Inferior parietal cortex (tissue), 1 donor: ENCODE measurements at regions not wholly inside any gene's neighbourhood (a gene's known extent, or its start where the extent isn't known, plus 50 kb on each side); places are given as distances from the start of the nearest gene placed in this dataset.

Experiments used
- DNase-seq: peaks from one replicate; pipeline ENCODE4 v3.0.0-alpha.2; 2016; ENCODE audit errors: extremely low spot score

DNA sequence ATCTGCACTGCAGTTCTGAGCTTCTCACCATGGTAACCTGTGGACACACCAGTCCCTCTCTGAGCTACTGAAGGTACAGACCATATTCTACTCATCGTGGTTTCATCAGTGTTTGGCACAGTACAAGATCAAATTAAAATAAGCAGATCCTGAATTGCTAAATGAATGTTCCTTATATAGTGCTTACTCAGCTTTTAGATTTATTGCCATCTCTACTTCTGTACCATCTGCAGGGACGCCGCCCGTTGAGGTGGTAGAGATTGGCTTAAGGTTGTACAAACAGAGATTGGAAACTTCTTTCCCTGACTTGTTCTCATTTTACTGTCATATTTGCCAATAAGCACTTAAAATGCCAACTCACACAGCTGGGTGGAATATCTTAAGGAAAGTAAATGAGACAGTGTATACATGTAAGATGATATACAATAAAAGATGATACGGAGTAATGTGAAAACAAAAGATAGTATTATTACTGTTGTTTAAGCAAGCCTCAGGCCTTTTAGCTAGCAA, 223.4 kb upstream of the FOXQ1 start:
- no peak for DNase-seq

DNA sequence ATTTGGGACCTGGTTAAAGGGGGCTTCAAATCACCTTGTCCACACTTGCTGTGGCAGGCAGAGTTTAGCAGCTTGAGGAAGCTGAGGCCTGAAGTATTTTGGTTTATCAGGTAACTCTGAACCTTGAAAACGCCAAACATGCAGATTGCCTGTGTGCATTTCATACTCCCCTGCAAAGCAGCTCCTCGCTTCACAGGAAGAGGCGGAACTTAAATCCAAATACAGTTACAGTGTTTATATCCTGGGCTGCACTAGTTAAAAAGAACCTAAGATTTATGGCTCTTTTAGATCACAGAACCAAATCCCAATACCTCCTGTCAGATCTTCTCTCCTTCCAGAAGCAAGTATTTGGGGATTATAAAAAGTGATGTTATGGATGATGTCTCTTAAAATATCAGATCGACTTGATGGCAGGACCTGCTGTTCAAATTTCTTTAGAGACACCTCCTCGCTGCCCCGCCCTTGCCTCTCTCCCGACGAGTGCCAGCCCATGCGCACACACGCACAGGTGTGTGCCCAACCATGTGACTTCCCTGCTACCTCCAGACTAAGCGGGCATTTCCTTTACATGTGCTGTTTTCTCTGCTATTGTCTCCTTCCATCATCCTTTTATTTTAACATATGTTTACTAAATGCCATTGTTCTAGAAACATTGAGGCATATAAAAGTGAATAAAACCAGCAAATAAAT, 224.6 kb upstream of the FOXQ1 start:
- DNase-seq: no peak

GRCh38 chr6:1086446-1087153, 225.3 kb upstream of the FOXQ1 start:
- DNase-seq: no peak

GRCh38 chr6:1082285-1082935, 229.5 kb upstream of the FOXQ1 start:
- no peak for DNase-seq

DNA sequence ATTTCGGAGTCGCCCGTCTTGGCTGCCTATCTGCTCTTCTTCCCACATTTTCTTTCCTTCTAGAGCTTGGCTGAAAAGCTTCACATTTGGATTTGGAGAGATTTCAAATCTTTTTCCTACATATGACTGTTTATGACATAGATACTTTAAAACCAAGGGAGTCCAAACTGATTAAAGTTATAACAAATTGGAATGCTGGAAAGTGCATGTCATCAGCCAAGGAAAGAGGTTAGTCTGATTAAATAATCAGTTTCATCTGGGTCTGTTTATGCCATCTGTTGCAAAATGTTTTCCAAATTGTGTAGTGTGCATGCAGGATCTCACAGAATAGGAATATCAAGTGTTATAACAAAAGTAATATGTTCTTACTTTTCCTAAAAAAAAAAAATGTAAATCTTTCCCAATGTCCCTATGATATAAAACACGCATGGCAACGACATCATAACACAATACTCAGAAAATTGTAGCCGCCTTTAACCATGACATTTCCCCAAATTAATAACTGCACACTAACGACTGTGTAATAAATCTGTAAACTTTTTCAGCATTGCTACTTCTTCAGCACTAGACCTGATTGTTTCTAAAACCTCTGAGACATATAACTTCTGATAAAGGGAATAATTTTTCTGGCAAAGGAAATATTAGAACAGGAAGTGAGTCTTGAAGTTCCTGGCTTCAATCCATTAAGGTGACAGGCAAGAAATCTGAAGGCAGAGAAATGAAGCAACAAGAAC, 230.2 kb upstream of the FOXQ1 start:
- no peak for DNase-seq

DNA sequence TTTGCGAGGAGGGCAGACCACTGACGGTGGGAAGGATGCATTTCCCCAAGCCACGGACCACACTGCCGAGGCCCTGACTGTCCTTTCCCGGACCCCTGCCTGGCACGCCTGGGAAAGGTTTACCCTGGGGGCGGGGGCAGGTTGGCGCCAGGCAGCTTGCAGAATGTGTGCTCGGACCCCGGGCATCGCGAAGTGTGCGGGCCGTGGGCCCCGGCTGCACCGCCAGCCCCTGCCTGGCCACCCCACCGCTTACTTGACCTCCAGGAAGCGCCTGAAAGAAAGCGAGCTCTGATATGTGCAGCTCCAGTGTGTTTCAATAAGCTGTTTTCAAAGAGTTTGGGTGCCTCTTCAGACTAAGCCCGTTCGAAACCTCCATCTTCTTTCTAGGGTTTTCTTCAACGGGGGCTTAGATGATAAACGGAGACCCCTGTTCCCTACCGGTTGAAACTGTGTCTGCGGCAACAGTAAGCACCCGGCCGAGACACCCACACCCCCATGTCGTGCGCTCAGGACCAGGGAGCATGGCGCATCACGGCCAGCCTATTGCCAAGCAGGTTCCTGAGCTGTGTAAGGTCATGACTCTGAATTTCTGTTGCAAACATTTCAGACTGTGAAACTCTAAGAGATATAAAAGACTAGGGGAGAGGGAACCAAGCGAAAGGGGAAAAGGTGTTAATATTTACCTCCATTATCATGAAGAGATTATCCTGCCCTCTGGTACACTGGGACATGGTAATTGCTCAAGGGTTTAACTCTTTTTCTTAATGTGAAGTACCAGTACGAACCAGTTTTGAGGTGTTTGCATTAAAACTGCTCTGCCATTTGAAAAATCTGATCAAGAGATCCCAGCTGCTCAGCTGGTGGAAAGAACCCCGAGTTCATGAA, 231.2 kb upstream of the FOXQ1 start:
- DNase-seq: no peak

GRCh38 chr6:1079525-1079924, 232.4 kb upstream of the FOXQ1 start:
- no peak for DNase-seq

DNA sequence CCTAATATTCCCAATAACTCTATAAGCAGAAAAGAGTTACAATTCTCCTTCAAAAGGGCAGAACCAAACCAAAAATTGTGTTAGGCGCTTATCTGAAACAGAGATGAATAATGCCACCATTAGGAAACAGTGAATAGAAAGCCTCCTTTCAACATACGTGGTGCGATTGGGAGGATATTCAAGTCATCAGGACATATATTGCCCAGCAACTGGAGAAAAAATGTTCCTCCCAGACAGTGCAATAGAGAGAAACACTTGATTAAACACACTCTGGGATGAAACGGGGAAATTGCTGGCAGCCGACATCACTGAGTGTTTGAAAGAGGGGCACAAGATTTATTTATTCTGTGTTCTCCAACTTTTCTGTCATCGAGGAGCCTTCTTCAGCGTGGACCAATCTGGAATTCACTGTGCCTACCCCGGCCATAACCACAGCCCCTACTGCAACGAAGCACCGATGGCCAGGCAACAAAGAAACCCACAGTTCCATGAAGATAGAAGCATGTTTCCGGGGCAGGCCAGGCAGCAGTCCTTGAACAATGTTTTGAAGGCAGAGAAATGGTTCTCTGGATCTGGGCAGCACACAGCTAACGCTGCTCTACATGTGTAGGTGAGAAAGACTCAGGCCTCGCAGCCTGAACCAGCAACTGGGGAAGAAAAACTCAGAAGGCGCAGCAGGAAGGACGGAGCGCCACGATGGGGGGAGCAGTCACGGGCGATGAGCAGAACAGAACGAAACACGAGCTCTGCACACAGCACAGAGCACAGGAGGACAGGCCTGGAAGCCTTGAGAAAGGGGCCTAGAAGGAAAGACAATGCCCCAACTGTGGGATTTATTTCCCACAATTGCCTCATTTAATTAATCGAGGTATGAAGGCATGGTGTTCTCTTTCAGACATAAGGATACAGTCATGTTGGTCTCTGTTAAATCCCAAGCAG, 234.2 kb upstream of the FOXQ1 start:
- no peak for DNase-seq

- DNase-seq: no peak
Observed at GRCh38 chr6:1076531-1077459, 235.1 kb upstream of the FOXQ1 start.

DNA sequence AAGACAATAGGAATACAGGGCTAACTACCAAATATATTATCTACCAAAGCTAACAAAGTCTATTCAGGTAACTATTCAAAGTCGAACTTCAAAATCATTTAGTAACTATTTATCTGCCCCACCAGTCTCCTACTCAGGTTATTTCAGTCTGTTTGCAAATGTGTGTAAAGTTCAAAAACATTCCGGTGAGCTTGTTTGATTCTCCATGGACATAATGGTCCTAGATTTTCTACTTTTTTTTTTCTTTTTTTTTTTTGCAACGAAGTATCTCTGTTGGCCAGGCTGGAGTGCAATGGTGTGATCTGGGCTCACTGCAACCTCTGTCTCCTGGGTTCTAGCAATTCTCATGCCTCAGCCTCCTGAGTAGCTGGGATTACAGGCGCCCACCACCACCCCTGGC, 236.0 kb upstream of the FOXQ1 start:
- no peak for DNase-seq

DNA sequence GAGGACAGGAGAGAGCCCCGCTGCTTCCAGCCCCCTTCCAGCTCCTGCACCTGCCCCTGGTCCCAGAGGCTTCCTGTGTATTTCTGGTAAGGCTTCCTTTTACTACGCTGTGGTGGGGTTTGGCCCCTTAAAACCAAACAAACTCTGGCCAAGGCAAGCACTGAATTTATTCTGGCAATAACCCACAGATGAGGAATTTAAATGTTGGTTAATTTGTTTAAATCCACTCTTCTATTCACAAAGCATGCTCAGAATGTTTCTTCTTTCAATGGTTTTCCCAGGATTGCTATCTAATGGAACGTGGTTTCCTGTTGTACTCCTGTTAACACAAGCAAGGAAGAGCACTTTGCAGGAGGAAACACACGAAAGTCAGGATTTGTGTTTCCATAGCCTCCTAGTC, 236.5 kb upstream of the FOXQ1 start:
- DNase-seq: no peak

GRCh38 chr6:1070085-1070521, 241.8 kb upstream of the FOXQ1 start:
- DNase-seq: no peak

DNA sequence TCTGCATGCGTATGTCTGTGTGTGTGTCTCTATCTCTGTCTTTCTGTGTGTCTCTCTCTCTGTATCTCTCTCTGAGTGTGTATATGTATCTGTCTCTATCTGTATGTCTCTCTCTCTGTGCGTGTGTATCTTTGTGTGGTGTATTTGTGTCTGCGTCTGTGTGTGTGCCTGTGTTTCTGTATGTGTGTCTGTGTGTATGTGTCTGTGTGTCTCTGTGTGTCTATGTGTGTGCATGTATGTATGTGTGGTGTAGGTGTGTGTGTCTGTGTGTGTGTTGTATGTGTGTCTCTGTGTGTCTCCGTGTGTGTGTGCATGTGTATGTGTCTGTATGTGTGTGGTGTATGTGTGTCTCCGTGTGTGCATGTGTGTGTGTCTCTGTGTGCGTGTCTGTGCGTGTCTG, 243.0 kb upstream of the FOXQ1 start:
- DNase-seq: no peak

DNA sequence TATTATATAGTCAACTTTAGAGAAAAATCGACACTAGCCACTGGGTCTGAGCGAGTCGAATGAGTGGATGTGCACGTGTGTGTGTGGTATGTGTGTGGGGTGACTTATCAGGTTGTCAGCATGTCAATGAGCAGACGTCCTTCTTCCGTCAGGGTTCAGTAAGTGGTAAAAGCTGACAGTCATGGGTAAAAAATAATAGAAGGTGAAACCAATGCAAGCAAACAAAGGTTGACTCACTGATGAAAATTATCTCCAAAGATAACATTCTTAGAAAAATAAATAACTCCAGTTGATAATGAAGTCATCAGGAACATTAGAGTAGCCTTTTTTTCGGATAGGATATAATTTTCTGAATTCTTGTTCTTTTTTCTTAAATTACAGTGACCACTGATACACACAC, 243.8 kb upstream of the FOXQ1 start:
- no peak for DNase-seq

DNA sequence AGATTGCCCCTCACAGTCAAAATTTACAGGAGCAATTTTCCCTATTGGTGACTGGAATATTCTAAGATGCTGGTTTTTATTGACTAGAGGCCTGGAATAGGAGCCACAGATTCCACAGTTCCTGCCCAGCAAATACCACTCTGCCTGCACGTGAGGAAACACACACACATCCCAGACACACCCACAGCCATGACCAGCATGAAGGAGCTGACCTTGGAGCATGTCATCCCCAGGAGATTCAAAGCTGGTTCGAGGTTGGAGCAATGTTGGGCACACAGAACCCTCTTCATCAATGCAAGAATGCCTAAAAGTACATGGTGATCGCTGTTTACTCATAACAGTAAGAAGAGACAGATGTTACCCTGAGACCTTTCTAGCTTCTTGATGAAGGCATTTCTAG, 244.6 kb upstream of the FOXQ1 start:
- no peak for DNase-seq

- DNase-seq: no peak
Observed at GRCh38 chr6:1066449-1067090, 245.3 kb upstream of the FOXQ1 start.

DNA sequence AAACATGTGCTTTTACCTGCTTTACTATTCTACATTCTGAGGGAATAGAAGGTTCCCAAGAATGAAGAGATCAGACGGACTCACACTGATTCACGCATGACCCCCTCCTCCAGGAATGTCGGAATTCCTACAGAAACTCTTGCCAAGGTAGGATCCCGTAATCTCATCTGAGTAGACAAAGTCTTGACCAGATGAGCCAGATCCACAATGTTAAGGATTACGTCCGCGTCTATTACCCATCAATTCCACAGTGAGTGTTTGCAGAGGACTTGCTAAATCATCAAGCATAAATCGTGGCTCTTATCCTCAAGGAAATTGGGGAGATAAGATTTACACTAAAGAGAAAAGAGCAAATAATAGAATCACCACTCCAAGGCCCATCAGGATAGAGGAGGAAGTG, 245.9 kb upstream of the FOXQ1 start:
- DNase-seq: no peak

GRCh38 chr6:1063671-1064355, 248.1 kb upstream of the FOXQ1 start:
- no peak for DNase-seq
